Panc1 (cell line): ENCODE measurements at regions not wholly inside any gene's neighbourhood (a gene's known extent, or its start where the extent isn't known, plus 50 kb on each side); places are given as distances from the start of the nearest gene placed in this dataset.
"Not testable (repeated sequence)": the region's sequence is repeated elsewhere in the genome, so short reads cannot be mapped to it uniquely, and the experiment has no call there.

Experiments
- CTCF ChIP-seq: fragments of 450-650 bp; IDR thresholded peaks from 2 replicates; pipeline ENCODE4 v1.5.1; 2017; ENCODE audit warnings: mild to moderate bottlenecking
- POLR2AphosphoS5 ChIP-seq: IDR thresholded peaks from 2 replicates; pipeline ENCODE4 v1.6.1; 2012; ENCODE audit warnings: mild to moderate bottlenecking, low read depth, low read length, moderate library complexity

- TF ChIP-seq CTCF, POLR2AphosphoS5: not testable (repeated sequence)
Measured at GRCh38 chr1:96564401-96564800, 157.2 kb upstream of the PTBP2 start.
